Endothelial cell of umbilical vein (primary cell): ENCODE measurements at regions not wholly inside any gene's neighbourhood (a gene's known extent, or its start where the extent isn't known, plus 50 kb on each side); places are given as distances from the start of the nearest gene placed in this dataset.

Source experiments
- EZH2 ChIP-seq: IDR thresholded peaks from 2 replicates; pipeline ENCODE4 v1.6.1; 2012; ENCODE audit warnings: borderline replicate concordance, low read depth, mild to moderate bottlenecking, moderate library complexity, low read length, inconsistent platforms; ENCODE audit not compliant: severe bottlenecking
- FOS ChIP-seq: IDR thresholded peaks from 2 replicates; pipeline ENCODE4 v1.6.1; 2011; ENCODE audit warnings: mild to moderate bottlenecking, low read length, moderate library complexity, borderline replicate concordance; ENCODE audit not compliant: insufficient read depth
- MYC ChIP-seq: IDR thresholded peaks from one replicate; pipeline ENCODE4 v1.6.1; 2011; ENCODE audit warnings: mild to moderate bottlenecking, low read depth, low read length
- POLR2A ChIP-seq: IDR thresholded peaks from 2 replicates; pipeline ENCODE4 v1.6.1; 2012; ENCODE audit warnings: low read depth, mild to moderate bottlenecking, control low read depth, low read length
- POLR2AphosphoS5 ChIP-seq: IDR thresholded peaks from 2 replicates; pipeline ENCODE4 v1.6.1; 2012; ENCODE audit warnings: low read depth, mild to moderate bottlenecking, control low read depth, low read length, moderate library complexity; ENCODE audit not compliant: insufficient read depth
- TF ChIP-seq, protein P1 (sequence below), 2 donors: IDR thresholded peaks; 1 replicate in 1 of 2; 2 replicates in 1 of 2; pipeline ENCODE4 v1.5.1; 2011; ENCODE audit warnings: low read length in 2 of 2, mild to moderate bottlenecking in 2 of 2, moderate library complexity in 2 of 2, control low read depth in 1 of 2, inconsistent platforms in 1 of 2, low read depth in 1 of 2; ENCODE audit not compliant: insufficient read depth in 1 of 2; ENCODE audit errors: extremely low read depth in 1 of 2

DNA sequence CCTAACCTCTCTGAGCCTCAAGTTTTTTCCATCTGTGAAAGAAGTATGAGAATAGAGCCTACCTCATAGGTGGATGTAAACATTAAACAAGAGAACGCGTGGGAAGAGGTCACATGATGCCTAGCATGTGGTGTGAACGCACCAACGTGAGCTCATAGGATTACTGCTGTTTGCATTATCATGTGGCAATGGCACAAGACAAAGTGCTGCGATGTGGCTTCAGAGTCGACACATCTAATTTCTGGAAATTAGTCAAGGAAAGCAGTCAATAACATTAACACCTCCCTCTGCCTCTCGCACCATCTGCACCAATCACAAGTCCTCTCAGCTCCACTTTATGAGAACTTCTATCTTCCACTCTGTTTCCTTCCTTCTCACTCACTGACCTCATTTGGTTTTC is 489.7 kb downstream of the COG6 start:
- TF ChIP-seq, protein P1, sequence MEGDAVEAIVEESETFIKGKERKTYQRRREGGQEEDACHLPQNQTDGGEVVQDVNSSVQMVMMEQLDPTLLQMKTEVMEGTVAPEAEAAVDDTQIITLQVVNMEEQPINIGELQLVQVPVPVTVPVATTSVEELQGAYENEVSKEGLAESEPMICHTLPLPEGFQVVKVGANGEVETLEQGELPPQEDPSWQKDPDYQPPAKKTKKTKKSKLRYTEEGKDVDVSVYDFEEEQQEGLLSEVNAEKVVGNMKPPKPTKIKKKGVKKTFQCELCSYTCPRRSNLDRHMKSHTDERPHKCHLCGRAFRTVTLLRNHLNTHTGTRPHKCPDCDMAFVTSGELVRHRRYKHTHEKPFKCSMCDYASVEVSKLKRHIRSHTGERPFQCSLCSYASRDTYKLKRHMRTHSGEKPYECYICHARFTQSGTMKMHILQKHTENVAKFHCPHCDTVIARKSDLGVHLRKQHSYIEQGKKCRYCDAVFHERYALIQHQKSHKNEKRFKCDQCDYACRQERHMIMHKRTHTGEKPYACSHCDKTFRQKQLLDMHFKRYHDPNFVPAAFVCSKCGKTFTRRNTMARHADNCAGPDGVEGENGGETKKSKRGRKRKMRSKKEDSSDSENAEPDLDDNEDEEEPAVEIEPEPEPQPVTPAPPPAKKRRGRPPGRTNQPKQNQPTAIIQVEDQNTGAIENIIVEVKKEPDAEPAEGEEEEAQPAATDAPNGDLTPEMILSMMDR (IDR thresholded peaks at IDR 0.05; ENCODE audit: extremely low read depth in 1 of 2, insufficient read depth in 1 of 2, low read depth in 1 of 2, low read length in 2 of 2) = no peak
- TF ChIP-seq EZH2 (no peak), POLR2A (no peak), FOS (no peak), POLR2AphosphoS5 (no peak), MYC (no peak)
